ENCODE measurements at regions not wholly inside any gene's neighbourhood (a gene's known extent, or its start where the extent isn't known, plus 50 kb on each side); places are given as distances from the start of the nearest gene placed in this dataset.

DNA sequence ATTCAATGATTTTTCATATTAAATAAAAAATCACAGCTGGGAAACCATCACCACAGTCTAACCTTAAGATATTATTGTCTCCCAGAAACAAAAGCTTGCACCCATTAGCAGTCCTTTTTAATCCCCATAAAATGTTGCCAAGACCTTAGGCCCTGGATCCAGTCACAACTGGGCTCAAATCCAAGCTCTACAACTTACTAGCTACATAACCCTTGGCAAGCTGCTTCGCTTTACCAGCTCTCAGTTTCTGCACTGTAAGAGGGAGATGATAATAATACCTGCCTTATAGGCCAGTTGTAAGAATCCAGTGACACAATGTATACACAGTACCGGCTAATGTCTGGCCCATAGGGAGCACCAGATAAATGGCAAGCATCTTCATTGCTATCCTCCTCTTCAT is 400.9 kb upstream of the FGF13 start:
- TF ChIP-seq POLR2A (IDR thresholded peaks at IDR 0.05; ENCODE audit: control extremely low read depth in 1 of 2, low read depth in 2 of 2, low read length in 2 of 2) (no peak), EZH2 (IDR thresholded peaks at IDR 0.05; ENCODE audit: low read depth, low read length, severe bottlenecking) (no peak), EGR1 (IDR thresholded peaks at IDR 0.05; ENCODE audit: borderline replicate concordance, low read depth, low read length) (no peak), SP1 (IDR thresholded peaks at IDR 0.05; ENCODE audit: low read depth, low read length) (no peak), YY1 (IDR thresholded peaks at IDR 0.05; ENCODE audit: low read depth, low read length) (no peak), EP300 (IDR thresholded peaks at IDR 0.05; ENCODE audit: borderline replicate concordance in 1 of 2, low read depth in 2 of 2, low read length in 2 of 2) (no peak)
- TF ChIP-seq, protein P1, sequence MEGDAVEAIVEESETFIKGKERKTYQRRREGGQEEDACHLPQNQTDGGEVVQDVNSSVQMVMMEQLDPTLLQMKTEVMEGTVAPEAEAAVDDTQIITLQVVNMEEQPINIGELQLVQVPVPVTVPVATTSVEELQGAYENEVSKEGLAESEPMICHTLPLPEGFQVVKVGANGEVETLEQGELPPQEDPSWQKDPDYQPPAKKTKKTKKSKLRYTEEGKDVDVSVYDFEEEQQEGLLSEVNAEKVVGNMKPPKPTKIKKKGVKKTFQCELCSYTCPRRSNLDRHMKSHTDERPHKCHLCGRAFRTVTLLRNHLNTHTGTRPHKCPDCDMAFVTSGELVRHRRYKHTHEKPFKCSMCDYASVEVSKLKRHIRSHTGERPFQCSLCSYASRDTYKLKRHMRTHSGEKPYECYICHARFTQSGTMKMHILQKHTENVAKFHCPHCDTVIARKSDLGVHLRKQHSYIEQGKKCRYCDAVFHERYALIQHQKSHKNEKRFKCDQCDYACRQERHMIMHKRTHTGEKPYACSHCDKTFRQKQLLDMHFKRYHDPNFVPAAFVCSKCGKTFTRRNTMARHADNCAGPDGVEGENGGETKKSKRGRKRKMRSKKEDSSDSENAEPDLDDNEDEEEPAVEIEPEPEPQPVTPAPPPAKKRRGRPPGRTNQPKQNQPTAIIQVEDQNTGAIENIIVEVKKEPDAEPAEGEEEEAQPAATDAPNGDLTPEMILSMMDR (IDR thresholded peaks at IDR 0.05; ENCODE audit: control extremely low read depth in 1 of 3, insufficient read depth in 1 of 3, low read depth in 1 of 3, low read length in 3 of 3), result no peak
- TF ChIP-seq, protein P2, sequence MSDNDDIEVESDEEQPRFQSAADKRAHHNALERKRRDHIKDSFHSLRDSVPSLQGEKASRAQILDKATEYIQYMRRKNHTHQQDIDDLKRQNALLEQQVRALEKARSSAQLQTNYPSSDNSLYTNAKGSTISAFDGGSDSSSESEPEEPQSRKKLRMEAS (IDR thresholded peaks at IDR 0.05), result no peak
